ENCODE measurements at regions not wholly inside any gene's neighbourhood (a gene's known extent, or its start where the extent isn't known, plus 50 kb on each side); places are given as distances from the start of the nearest gene placed in this dataset.

- TF ChIP-seq SIN3A (IDR thresholded peaks at IDR 0.05; ENCODE audit: borderline replicate concordance, insufficient read depth, low read depth, low read length) (no peak), POLR2AphosphoS5 (IDR thresholded peaks at IDR 0.05; ENCODE audit: low read depth, low read length) (no peak), TCF7L2 (IDR thresholded peaks at IDR 0.05; ENCODE audit: low read depth, low read length) (no peak), REST (IDR thresholded peaks at IDR 0.05; ENCODE audit: insufficient read depth in 1 of 2, low read depth in 2 of 2, low read length in 1 of 2) (no peak), CTCF (IDR thresholded peaks at IDR 0.05) (no peak)
- CTCF ChIA-PET: no interaction called here
- no peak for ATAC-seq
- Histone ChIP-seq H3K27ac (ENCODE audit: low read length) (no peak overlapping the region), H3K4me1 (ENCODE audit: control insufficient read depth, insufficient read depth, low read length) (no peaks in the 10 kb centered on the region), H3K27me3 (ENCODE audit: control insufficient read depth, insufficient read depth, low read length) (no peaks in the 10 kb centered on the region), H3K36me3 (ENCODE audit: control insufficient read depth, insufficient read depth, low read length) (no peaks in the 10 kb centered on the region), H3K4me3 (ENCODE audit: low read depth in 2 of 2, low read length in 2 of 2) (no peak overlapping the region), H3K9me3 (ENCODE audit: control insufficient read depth, insufficient read depth, low read depth, low read length) (no peaks in the 10 kb centered on the region)
- intact Hi-C loops (cut with micrococcal nuclease; ENCODE audit: unreplicated experiment) (no loop called here), in situ Hi-C loops (cut with HindIII; ENCODE audit: low pct_unique_long_range_greater_than_20kb, low sequenced_read_pairs) (no loop called here)
- no peak for DNase-seq (ENCODE audit: low read depth, low spot score)
- BruUV-seq (replicated peaks): no TSS peak
- POLR2A ChIA-PET: no interaction called here
These were observed 155.6 kb upstream of the FAM13C start for GRCh38 chr10:59517996-59518395.

- DNase-seq (ENCODE audit: low read depth, low spot score) (no peak), ATAC-seq (no peak)
- H3K36me3 ChIP-seq (ENCODE audit: control insufficient read depth, insufficient read depth, low read length): no peaks in the 10 kb centered on the region
- no peak overlapping the region for H3K4me3 ChIP-seq (ENCODE audit: low read depth in 2 of 2, low read length in 2 of 2)
- H3K4me1 ChIP-seq (ENCODE audit: control insufficient read depth, insufficient read depth, low read length): no peaks in the 10 kb centered on the region
- no TSS peak for BruUV-seq (replicated peaks)
- ChIA-PET POLR2A (no interaction called here), CTCF (no interaction called here)
- no peaks in the 10 kb centered on the region for H3K27me3 ChIP-seq (ENCODE audit: control insufficient read depth, insufficient read depth, low read length)
- intact Hi-C loops (cut with micrococcal nuclease; ENCODE audit: unreplicated experiment) (no loop called here), in situ Hi-C loops (cut with HindIII; ENCODE audit: low pct_unique_long_range_greater_than_20kb, low sequenced_read_pairs) (no loop called here)
- no peaks in the 10 kb centered on the region for H3K9me3 ChIP-seq (ENCODE audit: control insufficient read depth, insufficient read depth, low read depth, low read length)
- H3K27ac ChIP-seq (ENCODE audit: low read length): no peak overlapping the region
- TF ChIP-seq POLR2AphosphoS5 (IDR thresholded peaks at IDR 0.05; ENCODE audit: low read depth, low read length) (no peak), CTCF (IDR thresholded peaks at IDR 0.05) (no peak), SIN3A (IDR thresholded peaks at IDR 0.05; ENCODE audit: borderline replicate concordance, insufficient read depth, low read depth, low read length) (no peak), REST (IDR thresholded peaks at IDR 0.05; ENCODE audit: insufficient read depth in 1 of 2, low read depth in 2 of 2, low read length in 1 of 2) (no peak), TCF7L2 (IDR thresholded peaks at IDR 0.05; ENCODE audit: low read depth, low read length) (no peak)
These were observed 155.1 kb upstream of the FAM13C start for GRCh38 chr10:59517341-59517899.

Data from Panc1 (cell line).